Gastroesophageal sphincter (tissue), 4 donors: ENCODE measurements at regions not wholly inside any gene's neighbourhood (a gene's known extent, or its start where the extent isn't known, plus 50 kb on each side); places are given as distances from the start of the nearest gene placed in this dataset.

Experiments used
- ATAC-seq: fragments of 150-250 bp; one replicate; pipeline ENCODE4 v1.9.1; 2016; ENCODE audit warnings: mild to moderate bottlenecking, moderate library complexity
- H3K27ac ChIP-seq, 4 donors: fragments of 200-600 bp; sonication (generic) in 3 of 4; 1 replicate in 3 of 4; 2 replicates in 1 of 4; pipeline ENCODE4 v1.5.1; 2016 to 2019
- H3K27me3 ChIP-seq: fragments of 200-600 bp; sonication (generic); one replicate; pipeline ENCODE4 v1.5.1; 2019
- H3K36me3 ChIP-seq, 2 donors: fragments of 200-600 bp; sonication (generic); one replicate each; pipeline ENCODE4 v1.5.1; 2019; ENCODE audit warnings: control low read depth in 1 of 2
- H3K4me1 ChIP-seq, 3 donors: fragments of 200-600 bp; sonication (generic); 1 replicate in 2 of 3; 2 replicates in 1 of 3; pipeline ENCODE4 v1.5.1; 2016 to 2019; ENCODE audit warnings: control low read depth in 2 of 3
- H3K4me3 ChIP-seq, 2 donors: fragments of 200-600 bp; sonication (generic); one replicate each; pipeline ENCODE4 v1.5.1; 2019; ENCODE audit warnings: mild to moderate bottlenecking in 1 of 2, moderate library complexity in 1 of 2
- H3K9me3 ChIP-seq, 3 donors: fragments of 200-600 bp; sonication (generic); one replicate each; pipeline ENCODE4 v1.5.1; 2017 to 2019; ENCODE audit warnings: control low read depth in 2 of 3
- EP300 ChIP-seq: sonication (generic); formaldehyde crosslinking; IDR thresholded peaks from one replicate; pipeline ENCODE4 v1.6.1; 2017; ENCODE audit warnings: antibody characterized with exemption, mild to moderate bottlenecking
- POLR2A ChIP-seq, 2 donors: fragments of 450-650 bp; IDR thresholded peaks; one replicate each; pipeline ENCODE4 v1.6.1; 2017; ENCODE audit warnings: antibody characterized with exemption in 2 of 2, mild to moderate bottlenecking in 2 of 2, moderate library complexity in 1 of 2
- POLR2AphosphoS5 ChIP-seq: sonication (generic); formaldehyde crosslinking; IDR thresholded peaks from one replicate; pipeline ENCODE4 v1.6.1; 2017; ENCODE audit warnings: antibody characterized with exemption
- WGBS, 2 donors: methylation state at CpG; one replicate each; pipeline ENCODE4 v1.1.5; 2018; ENCODE audit warnings: low coverage in 1 of 2; 5-methylcytosine and 5-hydroxymethylcytosine counted together
- TF ChIP-seq, protein P1 (sequence below), 4 experiments: fragments of 200-600 bp in 2 of 4; fragments of 450-650 bp in 2 of 4; sonication (generic) in 1 of 4; IDR thresholded peaks; one replicate each; pipeline ENCODE4 v1.5.1; 2017 to 2019; ENCODE audit warnings: antibody characterized with exemption in 4 of 4, mild to moderate bottlenecking in 2 of 4, moderate library complexity in 2 of 4

GRCh38 chr10:130999376-131000202 lies 311.9 kb downstream of the TCERG1L start:
- TF ChIP-seq POLR2A (IDR thresholded peaks at IDR 0.05) (no peak), EP300 (no peak)
- TF ChIP-seq, protein P1, sequence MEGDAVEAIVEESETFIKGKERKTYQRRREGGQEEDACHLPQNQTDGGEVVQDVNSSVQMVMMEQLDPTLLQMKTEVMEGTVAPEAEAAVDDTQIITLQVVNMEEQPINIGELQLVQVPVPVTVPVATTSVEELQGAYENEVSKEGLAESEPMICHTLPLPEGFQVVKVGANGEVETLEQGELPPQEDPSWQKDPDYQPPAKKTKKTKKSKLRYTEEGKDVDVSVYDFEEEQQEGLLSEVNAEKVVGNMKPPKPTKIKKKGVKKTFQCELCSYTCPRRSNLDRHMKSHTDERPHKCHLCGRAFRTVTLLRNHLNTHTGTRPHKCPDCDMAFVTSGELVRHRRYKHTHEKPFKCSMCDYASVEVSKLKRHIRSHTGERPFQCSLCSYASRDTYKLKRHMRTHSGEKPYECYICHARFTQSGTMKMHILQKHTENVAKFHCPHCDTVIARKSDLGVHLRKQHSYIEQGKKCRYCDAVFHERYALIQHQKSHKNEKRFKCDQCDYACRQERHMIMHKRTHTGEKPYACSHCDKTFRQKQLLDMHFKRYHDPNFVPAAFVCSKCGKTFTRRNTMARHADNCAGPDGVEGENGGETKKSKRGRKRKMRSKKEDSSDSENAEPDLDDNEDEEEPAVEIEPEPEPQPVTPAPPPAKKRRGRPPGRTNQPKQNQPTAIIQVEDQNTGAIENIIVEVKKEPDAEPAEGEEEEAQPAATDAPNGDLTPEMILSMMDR (IDR thresholded peaks at IDR 0.05) = no peak
- 86% methylated on average over 3 of the region's 11 CpGs; no CpG with 5 or more reads in 1 of the 2 donors for WGBS, 2 donors

DNA sequence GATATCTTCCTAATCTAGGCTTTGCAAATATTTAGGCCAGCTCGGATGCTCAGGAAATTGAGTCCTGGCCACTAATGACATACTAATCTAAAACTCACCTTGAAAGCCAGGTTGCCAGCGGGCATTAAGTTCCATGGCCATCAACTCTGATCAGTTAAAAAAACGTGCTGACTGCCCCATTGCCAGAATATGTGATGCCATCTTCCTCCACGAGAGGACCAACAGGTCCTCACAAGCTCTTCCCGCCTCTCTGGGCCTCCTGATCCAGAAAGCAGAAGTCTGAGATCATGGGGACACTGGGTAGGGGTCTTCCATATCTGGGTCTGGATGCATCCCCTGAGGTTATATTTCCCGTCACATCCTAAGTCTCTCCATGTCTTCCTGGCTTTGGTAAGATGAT lies 311.3 kb downstream of the TCERG1L start:
- no peak overlapping the region for H3K4me3 ChIP-seq
- H3K36me3 ChIP-seq = no peaks in the 10 kb centered on the region
- 70 to 83% methylated on average over 1 to 5 of the region's 6 CpGs for WGBS, 2 donors
- H3K27me3 ChIP-seq = peaks cover 33% of the 10 kb centered on the region
- ATAC-seq = no peak
- H3K4me1 ChIP-seq = no peaks in the 10 kb centered on the region
- H3K9me3 ChIP-seq = no peaks in the 10 kb centered on the region
- TF ChIP-seq POLR2A (IDR thresholded peaks at IDR 0.05) = no peak
- TF ChIP-seq, protein P1 (IDR thresholded peaks at IDR 0.05) = no peak
- TF ChIP-seq POLR2AphosphoS5 = no peak
- no peak for TF ChIP-seq EP300
- H3K27ac ChIP-seq = no peak overlapping the region

More at GRCh38 chr10:130999376-131000202, 311.9 kb downstream of the TCERG1L start:
- H3K9me3 ChIP-seq = no peaks in the 10 kb centered on the region
- ATAC-seq = no peak
- H3K36me3 ChIP-seq = no peaks in the 10 kb centered on the region
- H3K4me1 ChIP-seq = no peaks in the 10 kb centered on the region
- H3K4me3 ChIP-seq = no peak overlapping the region
- H3K27ac ChIP-seq = no peak overlapping the region
- H3K27me3 ChIP-seq = peaks cover 33% of the 10 kb centered on the region

DNA sequence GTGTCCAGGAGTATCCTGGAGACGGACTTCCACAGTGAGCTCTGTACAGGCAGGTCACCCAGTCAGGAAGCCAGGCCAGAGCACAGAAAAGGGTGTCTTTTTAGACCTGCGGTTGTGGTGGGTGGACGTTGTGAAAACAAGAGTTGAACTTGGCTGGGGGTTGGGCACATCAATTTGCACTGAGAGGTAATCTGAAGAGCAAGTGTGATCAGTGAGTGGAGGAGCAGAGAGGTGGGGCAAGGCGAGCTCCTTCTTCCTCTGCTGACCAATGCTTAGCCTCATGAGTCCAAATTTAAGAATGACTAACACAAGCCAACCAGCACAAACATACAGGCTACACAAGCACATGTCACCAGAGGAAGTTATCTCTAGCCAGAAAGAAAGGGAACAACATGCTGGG lies 310.8 kb downstream of the TCERG1L start:
- H3K27me3 ChIP-seq = peaks cover 33% of the 10 kb centered on the region
- WGBS, 2 donors = 46 to 76% methylated on average over 4 of the region's 4 CpGs
- ATAC-seq = no peak
- H3K36me3 ChIP-seq = no peaks in the 10 kb centered on the region
- no peaks in the 10 kb centered on the region for H3K9me3 ChIP-seq
- no peak overlapping the region for H3K4me3 ChIP-seq
- no peak for TF ChIP-seq POLR2AphosphoS5
- TF ChIP-seq, protein P1 (IDR thresholded peaks at IDR 0.05) = no peak
- no peak for TF ChIP-seq POLR2A (IDR thresholded peaks at IDR 0.05)
- TF ChIP-seq EP300 = no peak
- H3K4me1 ChIP-seq = no peaks in the 10 kb centered on the region
- H3K27ac ChIP-seq = no peak overlapping the region

- H3K27ac ChIP-seq = no peak overlapping the region
- ATAC-seq = no peak
- H3K36me3 ChIP-seq = no peaks in the 10 kb centered on the region
- H3K27me3 ChIP-seq = peaks cover 33% of the 10 kb centered on the region
- H3K4me1 ChIP-seq = no peaks in the 10 kb centered on the region
- H3K4me3 ChIP-seq = no peak overlapping the region
- no peak for TF ChIP-seq POLR2AphosphoS5
- TF ChIP-seq POLR2A (IDR thresholded peaks at IDR 0.05) = no peak
- TF ChIP-seq, protein P1 (IDR thresholded peaks at IDR 0.05) = no peak
- no peak for TF ChIP-seq EP300
- 66 to 90% methylated on average over 9 of the region's 9 CpGs for WGBS, 2 donors
- no peaks in the 10 kb centered on the region for H3K9me3 ChIP-seq
Observed at GRCh38 chr10:131001438-131001837, 310.1 kb downstream of the TCERG1L start.
